GM23338 (cell line): ENCODE measurements at regions not wholly inside any gene's neighbourhood (a gene's known extent, or its start where the extent isn't known, plus 50 kb on each side); places are given as distances from the start of the nearest gene placed in this dataset.

Experiments
- ATAC-seq: fragments of 200-7000 bp; cut with Tn5 transposase; 3 replicates; pipeline ENCODE4 v1.9.1; 2020
- DNase-seq: peaks from one replicate; pipeline ENCODE4 v3.0.0-alpha.2; 2015; ENCODE audit warnings: low spot score
- H2AFZ ChIP-seq: fragments of 200-600 bp; sonication (generic); 2 replicates; pipeline ENCODE4 v1.8.0; 2016; ENCODE audit warnings: antibody characterized with exemption, mild to moderate bottlenecking, moderate library complexity
- H3F3A ChIP-seq: fragments of 200-600 bp; sonication (generic); replicated peaks from 2 replicates; pipeline ENCODE4 v1.8.0; 2017; ENCODE audit warnings: antibody characterized with exemption, mixed run types, low read depth
- H3K27ac ChIP-seq: fragments of 200-600 bp; sonication (generic); 2 replicates; pipeline ENCODE4 v1.6.1; 2016; ENCODE audit warnings: low read depth
- H3K27me3 ChIP-seq: fragments of 200-600 bp; sonication (generic); 2 replicates; pipeline ENCODE4 v1.8.0; 2016; ENCODE audit warnings: mild to moderate bottlenecking, mixed run types, moderate library complexity; ENCODE audit not compliant: insufficient read depth
- H3K36me3 ChIP-seq: fragments of 200-600 bp; sonication (generic); 2 replicates; pipeline ENCODE4 v1.8.0; 2016; ENCODE audit warnings: mild to moderate bottlenecking; ENCODE audit not compliant: insufficient read depth
- H3K4me1 ChIP-seq: fragments of 200-600 bp; sonication (generic); 2 replicates; pipeline ENCODE4 v1.8.0; 2016; ENCODE audit warnings: mild to moderate bottlenecking, moderate library complexity; ENCODE audit not compliant: insufficient read depth
- H3K4me2 ChIP-seq: fragments of 200-600 bp; sonication (generic); 2 replicates; pipeline ENCODE4 v1.7.1; 2017; ENCODE audit warnings: mixed run types
- H3K4me3 ChIP-seq: fragments of 200-600 bp; sonication (generic); 2 replicates; pipeline ENCODE4 v1.6.1; 2016; ENCODE audit warnings: mixed run types
- H3K79me2 ChIP-seq: fragments of 200-600 bp; sonication (generic); replicated peaks from 2 replicates; pipeline ENCODE4 v1.8.0; 2017; ENCODE audit warnings: mild to moderate bottlenecking; ENCODE audit not compliant: insufficient read depth
- H3K9me2 ChIP-seq: fragments of 200-600 bp; sonication (generic); 2 replicates; pipeline ENCODE4 v1.8.0; 2017; ENCODE audit not compliant: insufficient read depth
- H4K20me1 ChIP-seq: fragments of 200-600 bp; sonication (generic); replicated peaks from 2 replicates; pipeline ENCODE4 v1.8.0; 2017; ENCODE audit warnings: mild to moderate bottlenecking; ENCODE audit not compliant: insufficient read depth
- H3K27ac Mint-ChIP-seq: 2 replicates; pipeline ENCODE4 v1.8.0; 2020; ENCODE audit warnings: inconsistent platforms, mild to moderate bottlenecking, moderate library complexity, mixed read lengths
- H3K27me3 Mint-ChIP-seq: 3 replicates; pipeline ENCODE4 v1.8.0; 2022; ENCODE audit warnings: low read depth, mild to moderate bottlenecking, moderate library complexity, mixed read lengths, inconsistent platforms; ENCODE audit not compliant: insufficient read depth, poor library complexity
- H3K36me3 Mint-ChIP-seq: 3 replicates; pipeline ENCODE4 v1.8.0; 2021; ENCODE audit warnings: low read depth, mild to moderate bottlenecking, inconsistent platforms, moderate library complexity, mixed read lengths
- H3K4me1 Mint-ChIP-seq: 3 replicates; pipeline ENCODE4 v1.8.0; 2020; ENCODE audit warnings: mild to moderate bottlenecking, inconsistent platforms, mixed read lengths
- H3K4me3 Mint-ChIP-seq: 3 replicates; pipeline ENCODE4 v1.8.0; 2021; ENCODE audit warnings: moderate library complexity, mild to moderate bottlenecking, inconsistent platforms, mixed read lengths
- H3K9me3 Mint-ChIP-seq: 3 replicates; pipeline ENCODE4 v1.8.0; 2020; ENCODE audit warnings: moderate library complexity, mild to moderate bottlenecking, inconsistent platforms, mixed read lengths
- CREB1 ChIP-seq: fragments of 250-450 bp; sonication (Bioruptor Pico); IDR thresholded peaks from 2 replicates; pipeline ENCODE4 v1.5.0; 2020; ENCODE audit warnings: low read depth, mild to moderate bottlenecking, moderate library complexity
- EZH2 ChIP-seq: fragments of 200-600 bp; sonication (generic); IDR thresholded peaks from one replicate; pipeline ENCODE4 v1.8.0; 2017; ENCODE audit warnings: antibody characterized with exemption, mild to moderate bottlenecking, low read depth; ENCODE audit not compliant: unreplicated experiment
- EZH2phosphoT487 ChIP-seq: fragments of 200-600 bp; sonication (generic); IDR thresholded peaks from one replicate; pipeline ENCODE4 v1.8.1; 2018; ENCODE audit warnings: antibody characterized with exemption; ENCODE audit not compliant: unreplicated experiment
- JUNB ChIP-seq: IDR thresholded peaks from one replicate; pipeline ENCODE4 v1.6.1; 2016; ENCODE audit warnings: antibody characterized with exemption; ENCODE audit not compliant: unreplicated experiment
- NANOG ChIP-seq: IDR thresholded peaks from 2 replicates; pipeline ENCODE4 v1.6.1; 2016; ENCODE audit warnings: antibody characterized with exemption, borderline replicate concordance
- POLR2AphosphoS5 ChIP-seq: IDR thresholded peaks from 2 replicates; pipeline ENCODE4 v1.6.1; 2016; ENCODE audit warnings: antibody characterized with exemption, low read depth
- STAT1 ChIP-seq: IDR thresholded peaks from one replicate; pipeline ENCODE4 v1.6.1; 2016; ENCODE audit warnings: antibody characterized with exemption; ENCODE audit not compliant: unreplicated experiment
- ZNF114 ChIP-seq: fragments of 250-450 bp; sonication (Bioruptor Pico); IDR thresholded peaks from 2 replicates; pipeline ENCODE4 v1.5.0; 2020; ENCODE audit warnings: mild to moderate bottlenecking, moderate library complexity
- ZNF331 ChIP-seq: fragments of 250-450 bp; sonication (Bioruptor Pico); IDR thresholded peaks from 2 replicates; pipeline ENCODE4 v1.5.0; 2020; ENCODE audit warnings: low read depth, mild to moderate bottlenecking, moderate library complexity
- TF ChIP-seq, protein P1 (sequence below): fragments of 250-450 bp; sonication (Bioruptor Pico); IDR thresholded peaks from 2 replicates; pipeline ENCODE4 v1.5.0; 2020; ENCODE audit warnings: mild to moderate bottlenecking, moderate library complexity
- TF ChIP-seq, protein P2 (sequence below): IDR thresholded peaks from one replicate; pipeline ENCODE4 v1.6.1; 2018; ENCODE audit warnings: antibody characterized with exemption; ENCODE audit not compliant: unreplicated experiment
- TF ChIP-seq, protein P3 (sequence below), 2 experiments: fragments of 200-600 bp in 1 of 2; sonication (generic) in 1 of 2; conservative IDR thresholded peaks; 2 replicates each; pipeline versions ENCODE4 v1.5.1 to v1.6.1; 2016 to 2017; ENCODE audit warnings: antibody characterized with exemption in 2 of 2, low read depth in 2 of 2, mild to moderate bottlenecking in 2 of 2, moderate library complexity in 1 of 2
- TF ChIP-seq, protein P4 (sequence below): IDR thresholded peaks from 2 replicates; pipeline ENCODE4 v1.6.1; 2016; ENCODE audit warnings: antibody characterized with exemption

DNA sequence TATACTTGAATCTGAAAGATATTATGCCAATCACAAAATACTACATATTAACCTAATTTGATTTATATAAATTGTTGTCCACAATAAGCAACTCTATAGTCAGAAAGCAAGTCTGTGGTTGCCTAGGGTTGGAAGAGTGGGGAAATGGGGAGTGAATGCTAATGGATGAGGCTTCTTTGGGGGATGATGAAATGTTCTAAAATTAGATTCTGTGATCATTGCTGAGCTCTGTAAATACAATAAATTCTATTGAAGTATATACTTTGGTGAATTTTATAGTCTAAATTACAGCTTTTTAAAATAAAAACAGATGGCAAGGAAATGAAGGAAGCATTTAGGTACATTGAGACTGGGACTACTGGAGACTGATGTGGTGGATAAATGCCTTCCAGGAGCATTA lies 275.5 kb downstream of the MBD2 start:
- no peak overlapping the region for H3K27ac Mint-ChIP-seq
- Histone ChIP-seq H3K79me2 (no peaks in the 10 kb centered on the region), H3F3A (no peaks in the 10 kb centered on the region), H2AFZ (no peak overlapping the region), H3K9me2 (no peaks in the 10 kb centered on the region; the same call in 1 of the 2 replicates), H3K27ac (no peak overlapping the region), H3K4me2 (no peak overlapping the region), H3K4me3 (no peak overlapping the region), H3K27me3 (no peaks in the 10 kb centered on the region), H4K20me1 (no peaks in the 10 kb centered on the region), H3K4me1 (no peaks in the 10 kb centered on the region), H3K36me3 (no peaks in the 10 kb centered on the region)
- no peak overlapping the region for H3K4me3 Mint-ChIP-seq
- peaks cover 30% of the 10 kb centered on the region for H3K9me3 Mint-ChIP-seq
- no peaks in the 10 kb centered on the region for H3K27me3 Mint-ChIP-seq
- no peak for ATAC-seq
- H3K36me3 Mint-ChIP-seq: peaks cover 12% of the 10 kb centered on the region; the same call in 2 of the 3 replicates
- DNase-seq: no peak
- TF ChIP-seq JUNB (no peak), STAT1 (no peak), EZH2phosphoT487 (no peak), CREB1 (no peak), EZH2 (no peak), NANOG (no peak), POLR2AphosphoS5 (no peak), ZNF114 (CRISPR knock-in tag) (no peak), ZNF331 (CRISPR knock-in tag) (no peak)
- TF ChIP-seq, protein P1, sequence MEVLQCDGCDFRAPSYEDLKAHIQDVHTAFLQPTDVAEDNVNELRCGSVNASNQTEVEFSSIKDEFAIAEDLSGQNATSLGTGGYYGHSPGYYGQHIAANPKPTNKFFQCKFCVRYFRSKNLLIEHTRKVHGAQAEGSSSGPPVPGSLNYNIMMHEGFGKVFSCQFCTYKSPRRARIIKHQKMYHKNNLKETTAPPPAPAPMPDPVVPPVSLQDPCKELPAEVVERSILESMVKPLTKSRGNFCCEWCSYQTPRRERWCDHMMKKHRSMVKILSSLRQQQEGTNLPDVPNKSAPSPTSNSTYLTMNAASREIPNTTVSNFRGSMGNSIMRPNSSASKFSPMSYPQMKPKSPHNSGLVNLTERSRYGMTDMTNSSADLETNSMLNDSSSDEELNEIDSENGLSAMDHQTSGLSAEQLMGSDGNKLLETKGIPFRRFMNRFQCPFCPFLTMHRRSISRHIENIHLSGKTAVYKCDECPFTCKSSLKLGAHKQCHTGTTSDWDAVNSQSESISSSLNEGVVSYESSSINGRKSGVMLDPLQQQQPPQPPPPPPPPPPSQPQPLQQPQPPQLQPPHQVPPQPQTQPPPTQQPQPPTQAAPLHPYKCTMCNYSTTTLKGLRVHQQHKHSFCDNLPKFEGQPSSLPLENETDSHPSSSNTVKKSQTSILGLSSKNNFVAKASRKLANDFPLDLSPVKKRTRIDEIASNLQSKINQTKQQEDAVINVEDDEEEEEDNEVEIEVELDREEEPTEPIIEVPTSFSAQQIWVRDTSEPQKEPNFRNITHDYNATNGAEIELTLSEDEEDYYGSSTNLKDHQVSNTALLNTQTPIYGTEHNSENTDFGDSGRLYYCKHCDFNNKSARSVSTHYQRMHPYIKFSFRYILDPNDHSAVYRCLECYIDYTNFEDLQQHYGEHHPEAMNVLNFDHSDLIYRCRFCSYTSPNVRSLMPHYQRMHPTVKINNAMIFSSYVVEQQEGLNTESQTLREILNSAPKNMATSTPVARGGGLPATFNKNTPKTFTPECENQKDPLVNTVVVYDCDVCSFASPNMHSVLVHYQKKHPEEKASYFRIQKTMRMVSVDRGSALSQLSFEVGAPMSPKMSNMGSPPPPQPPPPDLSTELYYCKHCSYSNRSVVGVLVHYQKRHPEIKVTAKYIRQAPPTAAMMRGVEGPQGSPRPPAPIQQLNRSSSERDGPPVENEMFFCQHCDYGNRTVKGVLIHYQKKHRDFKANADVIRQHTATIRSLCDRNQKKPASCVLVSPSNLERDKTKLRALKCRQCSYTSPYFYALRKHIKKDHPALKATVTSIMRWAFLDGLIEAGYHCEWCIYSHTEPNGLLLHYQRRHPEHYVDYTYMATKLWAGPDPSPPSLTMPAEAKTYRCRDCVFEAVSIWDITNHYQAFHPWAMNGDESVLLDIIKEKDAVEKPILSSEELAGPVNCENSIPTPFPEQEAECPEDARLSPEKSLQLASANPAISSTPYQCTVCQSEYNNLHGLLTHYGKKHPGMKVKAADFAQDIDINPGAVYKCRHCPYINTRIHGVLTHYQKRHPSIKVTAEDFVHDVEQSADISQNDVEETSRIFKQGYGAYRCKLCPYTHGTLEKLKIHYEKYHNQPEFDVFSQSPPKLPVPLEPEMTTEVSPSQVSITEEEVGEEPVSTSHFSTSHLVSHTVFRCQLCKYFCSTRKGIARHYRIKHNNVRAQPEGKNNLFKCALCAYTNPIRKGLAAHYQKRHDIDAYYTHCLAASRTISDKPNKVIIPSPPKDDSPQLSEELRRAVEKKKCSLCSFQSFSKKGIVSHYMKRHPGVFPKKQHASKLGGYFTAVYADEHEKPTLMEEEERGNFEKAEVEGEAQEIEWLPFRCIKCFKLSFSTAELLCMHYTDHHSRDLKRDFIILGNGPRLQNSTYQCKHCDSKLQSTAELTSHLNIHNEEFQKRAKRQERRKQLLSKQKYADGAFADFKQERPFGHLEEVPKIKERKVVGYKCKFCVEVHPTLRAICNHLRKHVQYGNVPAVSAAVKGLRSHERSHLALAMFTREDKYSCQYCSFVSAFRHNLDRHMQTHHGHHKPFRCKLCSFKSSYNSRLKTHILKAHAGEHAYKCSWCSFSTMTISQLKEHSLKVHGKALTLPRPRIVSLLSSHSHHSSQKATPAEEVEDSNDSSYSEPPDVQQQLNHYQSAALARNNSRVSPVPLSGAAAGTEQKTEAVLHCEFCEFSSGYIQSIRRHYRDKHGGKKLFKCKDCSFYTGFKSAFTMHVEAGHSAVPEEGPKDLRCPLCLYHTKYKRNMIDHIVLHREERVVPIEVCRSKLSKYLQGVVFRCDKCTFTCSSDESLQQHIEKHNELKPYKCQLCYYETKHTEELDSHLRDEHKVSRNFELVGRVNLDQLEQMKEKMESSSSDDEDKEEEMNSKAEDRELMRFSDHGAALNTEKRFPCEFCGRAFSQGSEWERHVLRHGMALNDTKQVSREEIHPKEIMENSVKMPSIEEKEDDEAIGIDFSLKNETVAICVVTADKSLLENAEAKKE (CRISPR knock-in tag): no peak
- TF ChIP-seq, protein P2, sequence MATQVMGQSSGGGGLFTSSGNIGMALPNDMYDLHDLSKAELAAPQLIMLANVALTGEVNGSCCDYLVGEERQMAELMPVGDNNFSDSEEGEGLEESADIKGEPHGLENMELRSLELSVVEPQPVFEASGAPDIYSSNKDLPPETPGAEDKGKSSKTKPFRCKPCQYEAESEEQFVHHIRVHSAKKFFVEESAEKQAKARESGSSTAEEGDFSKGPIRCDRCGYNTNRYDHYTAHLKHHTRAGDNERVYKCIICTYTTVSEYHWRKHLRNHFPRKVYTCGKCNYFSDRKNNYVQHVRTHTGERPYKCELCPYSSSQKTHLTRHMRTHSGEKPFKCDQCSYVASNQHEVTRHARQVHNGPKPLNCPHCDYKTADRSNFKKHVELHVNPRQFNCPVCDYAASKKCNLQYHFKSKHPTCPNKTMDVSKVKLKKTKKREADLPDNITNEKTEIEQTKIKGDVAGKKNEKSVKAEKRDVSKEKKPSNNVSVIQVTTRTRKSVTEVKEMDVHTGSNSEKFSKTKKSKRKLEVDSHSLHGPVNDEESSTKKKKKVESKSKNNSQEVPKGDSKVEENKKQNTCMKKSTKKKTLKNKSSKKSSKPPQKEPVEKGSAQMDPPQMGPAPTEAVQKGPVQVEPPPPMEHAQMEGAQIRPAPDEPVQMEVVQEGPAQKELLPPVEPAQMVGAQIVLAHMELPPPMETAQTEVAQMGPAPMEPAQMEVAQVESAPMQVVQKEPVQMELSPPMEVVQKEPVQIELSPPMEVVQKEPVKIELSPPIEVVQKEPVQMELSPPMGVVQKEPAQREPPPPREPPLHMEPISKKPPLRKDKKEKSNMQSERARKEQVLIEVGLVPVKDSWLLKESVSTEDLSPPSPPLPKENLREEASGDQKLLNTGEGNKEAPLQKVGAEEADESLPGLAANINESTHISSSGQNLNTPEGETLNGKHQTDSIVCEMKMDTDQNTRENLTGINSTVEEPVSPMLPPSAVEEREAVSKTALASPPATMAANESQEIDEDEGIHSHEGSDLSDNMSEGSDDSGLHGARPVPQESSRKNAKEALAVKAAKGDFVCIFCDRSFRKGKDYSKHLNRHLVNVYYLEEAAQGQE: no peak
- TF ChIP-seq, protein P3, sequence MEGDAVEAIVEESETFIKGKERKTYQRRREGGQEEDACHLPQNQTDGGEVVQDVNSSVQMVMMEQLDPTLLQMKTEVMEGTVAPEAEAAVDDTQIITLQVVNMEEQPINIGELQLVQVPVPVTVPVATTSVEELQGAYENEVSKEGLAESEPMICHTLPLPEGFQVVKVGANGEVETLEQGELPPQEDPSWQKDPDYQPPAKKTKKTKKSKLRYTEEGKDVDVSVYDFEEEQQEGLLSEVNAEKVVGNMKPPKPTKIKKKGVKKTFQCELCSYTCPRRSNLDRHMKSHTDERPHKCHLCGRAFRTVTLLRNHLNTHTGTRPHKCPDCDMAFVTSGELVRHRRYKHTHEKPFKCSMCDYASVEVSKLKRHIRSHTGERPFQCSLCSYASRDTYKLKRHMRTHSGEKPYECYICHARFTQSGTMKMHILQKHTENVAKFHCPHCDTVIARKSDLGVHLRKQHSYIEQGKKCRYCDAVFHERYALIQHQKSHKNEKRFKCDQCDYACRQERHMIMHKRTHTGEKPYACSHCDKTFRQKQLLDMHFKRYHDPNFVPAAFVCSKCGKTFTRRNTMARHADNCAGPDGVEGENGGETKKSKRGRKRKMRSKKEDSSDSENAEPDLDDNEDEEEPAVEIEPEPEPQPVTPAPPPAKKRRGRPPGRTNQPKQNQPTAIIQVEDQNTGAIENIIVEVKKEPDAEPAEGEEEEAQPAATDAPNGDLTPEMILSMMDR (conservative IDR thresholded peaks at IDR 0.05; ENCODE audit: low read depth in 2 of 2): no peak
- TF ChIP-seq, protein P4, sequence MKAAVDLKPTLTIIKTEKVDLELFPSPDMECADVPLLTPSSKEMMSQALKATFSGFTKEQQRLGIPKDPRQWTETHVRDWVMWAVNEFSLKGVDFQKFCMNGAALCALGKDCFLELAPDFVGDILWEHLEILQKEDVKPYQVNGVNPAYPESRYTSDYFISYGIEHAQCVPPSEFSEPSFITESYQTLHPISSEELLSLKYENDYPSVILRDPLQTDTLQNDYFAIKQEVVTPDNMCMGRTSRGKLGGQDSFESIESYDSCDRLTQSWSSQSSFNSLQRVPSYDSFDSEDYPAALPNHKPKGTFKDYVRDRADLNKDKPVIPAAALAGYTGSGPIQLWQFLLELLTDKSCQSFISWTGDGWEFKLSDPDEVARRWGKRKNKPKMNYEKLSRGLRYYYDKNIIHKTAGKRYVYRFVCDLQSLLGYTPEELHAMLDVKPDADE: no peak
- H3K4me1 Mint-ChIP-seq: no peaks in the 10 kb centered on the region
